Hypothalamus (tissue), 51 donors: ENCODE measurements at regions not wholly inside any gene's neighbourhood (a gene's known extent, or its start where the extent isn't known, plus 50 kb on each side); places are given as distances from the start of the nearest gene placed in this dataset.

Source experiments
- DNase-seq, 51 donors: peaks; one replicate each; lab custom pipeline; 2025; lab: John Stamatoyannopoulos, UW

GRCh38 chr5:167155387-167156005 is 1135.9 kb upstream of the WWC1 start:
- DNase-seq = no peak

- peak in 5 of 51 donors; percentile 2 to 20 (median 5) for DNase-seq
These were observed 1135.0 kb upstream of the WWC1 start for GRCh38 chr5:167156446-167156845.

GRCh38 chr5:167158588-167158987 is 1132.9 kb upstream of the WWC1 start:
- no peak for DNase-seq

- no peak for DNase-seq
These were observed 1131.1 kb upstream of the WWC1 start for GRCh38 chr5:167160388-167160787.

DNA sequence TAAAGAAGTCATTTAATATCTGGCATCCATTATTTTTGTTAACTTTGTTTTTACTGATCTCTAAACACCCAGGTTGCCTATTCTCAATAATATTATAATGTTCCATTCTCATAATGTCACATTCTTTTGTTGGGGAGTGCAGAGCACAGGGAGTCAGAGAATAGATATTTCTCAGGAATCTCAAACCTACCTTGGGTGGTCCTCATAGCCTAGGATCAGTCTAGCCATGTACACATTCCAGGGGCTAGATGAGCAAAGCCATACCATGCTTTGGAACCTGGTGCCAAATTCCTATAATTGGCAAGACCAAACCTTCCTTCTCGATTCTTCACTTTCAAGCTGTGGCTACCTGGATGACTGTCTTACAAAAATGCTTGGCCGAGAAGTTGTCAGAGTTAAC is 1124.7 kb upstream of the WWC1 start:
- DNase-seq = no peak

DNA sequence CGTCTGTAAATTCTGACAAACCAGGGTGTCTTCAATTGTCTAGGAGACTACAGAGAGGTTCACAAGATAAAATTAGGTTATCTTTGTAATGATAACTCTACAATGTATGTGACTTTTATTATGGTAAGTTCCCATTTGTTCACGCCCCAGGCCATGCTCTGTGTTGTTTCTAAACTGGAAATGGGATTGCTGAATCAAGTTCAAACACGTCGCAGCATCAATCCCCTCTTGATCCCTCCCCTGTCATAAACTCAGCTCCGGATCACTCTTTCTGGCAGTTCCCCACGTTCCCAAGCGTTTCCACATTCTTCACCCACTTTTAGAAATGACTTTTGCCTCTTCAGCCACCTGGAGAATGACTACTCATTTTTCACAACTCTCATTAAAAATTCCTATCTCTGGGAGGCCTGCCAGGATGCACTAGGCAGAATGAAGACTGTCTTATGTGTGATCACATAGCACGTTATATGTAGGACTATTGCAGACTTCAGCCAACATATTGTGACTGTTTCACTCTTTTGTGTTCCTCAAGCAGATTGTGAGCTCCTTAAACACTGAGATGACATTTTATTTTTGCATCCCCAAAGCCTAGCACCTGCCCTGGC is 1124.2 kb upstream of the WWC1 start:
- DNase-seq = no peak

DNA sequence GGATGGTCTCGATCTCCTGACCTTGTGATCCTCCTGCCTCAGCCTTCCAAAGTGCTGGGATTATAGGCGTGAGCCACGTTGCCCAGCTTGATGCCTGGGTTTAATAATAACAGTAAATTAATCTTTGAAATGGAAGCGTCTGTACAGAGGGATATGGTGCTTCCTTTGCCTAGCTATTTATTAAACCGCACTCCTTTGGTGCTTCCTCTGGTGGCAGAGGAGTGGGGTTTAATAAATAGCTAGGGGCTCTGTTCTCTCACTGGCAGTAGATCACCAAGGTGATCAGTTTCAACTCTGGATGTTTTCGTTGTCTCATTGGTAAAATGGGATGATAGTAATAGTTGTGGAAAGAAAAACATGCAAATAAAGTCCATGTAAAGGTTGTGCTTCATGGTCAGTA is 1122.5 kb upstream of the WWC1 start:
- DNase-seq = no peak

- DNase-seq = no peak
These were observed 1120.4 kb upstream of the WWC1 start for GRCh38 chr5:167171056-167171455.

GRCh38 chr5:167177736-167178135 is 1113.7 kb upstream of the WWC1 start:
- no peak for DNase-seq

DNA sequence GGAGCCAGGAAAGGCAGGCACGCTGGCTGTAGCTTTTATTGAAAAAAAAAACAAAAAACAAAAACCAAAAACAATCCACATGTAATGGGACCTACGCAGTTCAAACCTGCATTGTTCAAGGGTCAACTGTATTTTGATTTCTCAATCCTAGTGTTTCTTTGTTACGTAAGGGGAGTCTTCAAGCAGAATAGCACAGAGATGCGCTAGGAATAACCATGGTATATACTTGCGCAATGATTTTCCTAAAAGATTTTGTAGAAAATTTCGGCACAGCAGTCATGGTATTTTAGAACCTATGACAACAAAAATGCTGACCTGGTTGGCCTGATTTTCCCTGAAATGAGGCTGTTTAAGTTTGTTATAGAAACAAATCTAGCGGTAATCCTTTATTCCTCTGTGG is 1110.5 kb upstream of the WWC1 start:
- no peak for DNase-seq

DNA sequence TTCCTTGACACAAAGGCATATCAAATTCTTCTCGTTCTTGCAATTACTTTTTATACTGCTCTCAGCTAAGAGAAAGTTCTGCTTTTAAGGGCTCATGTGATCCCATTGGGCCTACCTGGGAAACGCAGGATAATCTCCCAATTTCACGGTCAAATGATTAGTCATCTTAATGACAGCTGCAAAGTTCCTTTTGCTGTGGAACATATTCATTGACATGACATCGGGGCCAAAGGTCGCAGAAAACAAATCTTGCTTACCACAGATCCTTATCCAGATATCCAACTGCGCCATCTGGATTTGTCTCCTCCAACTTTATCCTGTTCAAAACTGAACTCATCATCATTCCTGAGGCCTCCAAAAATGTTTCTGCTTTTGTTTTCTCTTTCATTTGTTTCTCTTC is 1085.6 kb upstream of the WWC1 start:
- DNase-seq = no peak

DNA sequence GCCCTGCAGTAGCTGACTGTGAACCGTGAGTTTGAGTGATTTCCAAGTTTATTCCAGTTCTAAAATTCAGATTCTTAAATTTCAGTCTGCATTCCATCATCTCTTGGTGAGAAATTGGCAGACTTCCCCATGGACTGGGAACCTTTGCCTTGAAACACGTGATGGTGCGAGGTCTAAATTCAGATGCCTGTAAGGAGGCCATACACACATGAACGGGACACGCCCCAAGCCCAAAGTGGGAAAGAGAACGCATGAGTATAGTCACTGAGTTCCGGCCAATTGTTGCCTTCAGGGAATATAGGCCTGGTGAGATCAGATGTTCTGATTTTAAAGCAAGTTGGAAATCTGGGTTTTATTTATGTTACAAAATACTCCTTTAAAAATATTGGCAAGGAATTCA is 1084.4 kb upstream of the WWC1 start:
- DNase-seq = no peak

DNA sequence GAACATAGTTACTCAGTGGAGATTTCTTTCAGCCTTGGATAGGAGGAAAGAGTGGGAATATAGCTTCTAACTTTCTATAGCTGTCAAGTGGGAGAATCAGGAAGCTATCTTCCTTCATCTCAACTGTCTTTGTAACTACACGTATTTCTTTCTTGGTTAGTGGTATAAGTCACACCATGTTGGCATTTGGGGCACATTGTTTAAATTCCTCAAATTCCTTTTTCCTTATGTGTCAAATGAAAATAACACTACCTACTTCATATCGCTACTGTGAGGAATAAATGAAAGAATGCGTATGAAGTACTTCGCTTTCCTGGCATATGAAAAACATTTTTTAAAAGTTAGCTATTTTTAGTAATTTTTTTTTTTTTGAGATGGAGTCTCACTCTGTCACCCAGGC is 1082.5 kb upstream of the WWC1 start:
- no peak for DNase-seq

DNA sequence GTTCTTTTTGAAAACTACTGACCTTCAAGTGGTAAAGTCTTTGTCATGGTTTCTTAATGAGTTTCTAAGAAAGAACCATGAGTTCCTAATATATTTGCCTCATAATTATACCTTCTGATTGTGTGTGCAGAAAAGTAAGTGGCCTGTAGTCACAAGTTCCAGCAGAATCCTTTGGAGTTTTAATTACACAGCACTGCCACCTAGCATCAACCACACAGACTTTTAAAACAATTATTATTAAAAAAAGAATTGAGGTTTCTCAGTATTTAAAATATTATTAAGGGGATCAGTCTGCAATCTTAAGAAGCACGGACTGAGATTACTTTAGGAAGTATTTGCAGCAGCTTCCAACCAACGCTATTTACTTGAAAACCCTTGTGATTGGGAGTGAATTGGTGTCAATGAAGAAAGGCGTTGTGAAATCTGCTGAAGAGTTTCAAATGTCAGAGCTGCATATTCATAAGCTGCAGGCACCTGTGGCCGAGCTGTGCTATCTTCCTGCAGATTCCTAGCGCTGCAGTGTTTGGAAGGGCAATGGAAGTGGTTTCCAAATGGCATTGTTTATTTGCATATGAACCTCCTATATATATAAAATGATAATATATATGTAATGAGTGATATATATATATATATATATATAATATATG is 1074.2 kb upstream of the WWC1 start:
- DNase-seq = peak in 1 of 51 donors; percentile 19

GRCh38 chr5:167219298-167219697 is 1072.1 kb upstream of the WWC1 start:
- DNase-seq = no peak

- DNase-seq = no peak
These were observed 1065.1 kb upstream of the WWC1 start for GRCh38 chr5:167226386-167226785.

GRCh38 chr5:167228134-167228533 is 1063.3 kb upstream of the WWC1 start:
- no peak for DNase-seq

GRCh38 chr5:167229751-167230150 is 1061.7 kb upstream of the WWC1 start:
- no peak for DNase-seq

DNA sequence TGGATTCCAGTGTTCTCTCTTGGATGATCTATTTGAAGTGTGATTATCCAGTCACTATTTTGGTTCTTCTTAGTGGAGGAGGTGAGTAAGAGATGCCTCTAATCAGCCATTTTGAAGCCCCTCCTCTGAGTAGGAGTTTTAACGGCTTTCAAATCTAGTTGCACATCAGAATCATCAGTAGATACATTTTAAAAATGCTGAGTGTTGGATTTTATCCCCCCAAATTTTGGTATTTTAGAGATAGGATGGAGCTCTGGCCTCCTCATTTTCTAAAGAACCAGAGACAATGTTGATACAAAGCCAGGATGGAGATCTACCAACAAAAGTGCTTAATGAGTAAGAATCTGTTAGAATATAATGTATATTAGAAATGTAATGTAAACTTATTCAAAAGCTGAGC is 1061.0 kb upstream of the WWC1 start:
- no peak for DNase-seq

DNA sequence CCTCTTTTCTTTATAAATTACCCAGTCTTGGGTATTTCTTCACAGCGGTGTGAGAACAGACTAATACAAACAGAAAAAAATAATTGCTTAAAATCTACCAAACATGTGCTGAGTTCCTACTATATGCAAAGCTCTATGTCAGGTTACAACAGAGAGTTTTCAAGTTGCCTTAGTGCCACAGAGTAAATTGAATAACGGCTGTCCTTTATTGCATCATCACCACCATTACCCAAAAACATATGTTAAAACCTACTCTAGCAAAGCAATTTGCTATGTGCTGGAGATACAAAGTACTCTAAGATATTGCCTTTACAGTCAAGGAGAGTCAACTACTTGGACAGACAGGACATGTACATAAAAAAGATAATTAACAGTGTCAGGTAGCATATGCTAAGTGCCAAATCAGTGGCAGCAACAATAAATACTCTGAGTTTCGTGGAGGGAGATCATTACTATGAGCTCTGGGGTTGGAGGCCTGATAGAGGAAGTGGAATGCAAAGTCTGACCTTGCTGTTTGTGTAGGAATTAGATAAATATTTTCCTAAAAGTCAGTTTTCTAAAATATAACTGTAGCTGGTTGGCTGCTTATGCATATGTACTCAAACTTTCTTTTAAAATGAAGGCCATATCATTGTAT is 1058.7 kb upstream of the WWC1 start:
- DNase-seq = no peak

DNA sequence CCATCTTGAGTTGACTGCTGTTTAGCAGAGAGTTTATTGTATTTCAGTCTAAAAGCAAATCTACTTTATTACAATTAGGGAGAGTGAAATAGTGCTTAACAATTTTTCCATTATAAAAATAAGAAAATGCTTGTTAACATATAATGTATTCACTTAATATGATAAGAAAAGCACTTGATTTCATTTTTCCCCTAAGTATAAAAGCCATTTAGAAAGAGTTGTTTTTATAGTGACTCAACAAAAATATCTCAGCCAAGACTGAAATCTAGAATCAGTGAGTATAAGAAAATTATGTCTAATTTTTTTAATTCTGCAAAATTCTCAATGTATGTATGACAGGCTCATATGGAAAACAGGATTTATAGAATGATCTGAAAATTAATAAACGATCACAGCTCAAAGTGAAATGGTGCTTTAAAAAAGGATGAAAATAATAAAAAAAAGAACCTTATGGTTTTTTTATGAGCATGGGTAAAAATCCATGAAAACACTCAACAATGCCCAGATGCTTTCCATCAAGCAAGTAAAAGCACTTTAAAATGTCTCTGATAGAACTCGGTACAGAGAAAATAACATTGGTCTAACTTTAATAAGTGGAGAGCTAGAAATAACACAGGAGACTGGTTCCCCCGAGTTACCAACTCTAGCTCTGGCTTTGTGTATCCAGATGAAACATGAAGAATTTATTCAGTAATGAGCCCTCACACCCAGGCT is 1057.8 kb upstream of the WWC1 start:
- DNase-seq = no peak
